ENCODE measurements at regions not wholly inside any gene's neighbourhood (a gene's known extent, or its start where the extent isn't known, plus 50 kb on each side); places are given as distances from the start of the nearest gene placed in this dataset.

- H3K4me3 ChIP-seq, result no peak overlapping the region
- TF ChIP-seq CTCF (IDR thresholded peaks at IDR 0.05), result no peak
- no peak overlapping the region for H3K27ac ChIP-seq
- DNase-seq (ENCODE audit: low spot score), result no peak
- no peaks in the 10 kb centered on the region for H3K27me3 ChIP-seq
- H3K36me3 ChIP-seq, result no peaks in the 10 kb centered on the region
- no peaks in the 10 kb centered on the region for H3K4me1 ChIP-seq
- H3K9me3 ChIP-seq, result no peaks in the 10 kb centered on the region
These were observed 144.6 kb downstream of the SLC30A10 start for GRCh38 chr1:219783605-219784235.

GRCh38 chr1:219782929-219783328 lies 145.4 kb downstream of the SLC30A10 start:
- H3K9me3 ChIP-seq, result no peaks in the 10 kb centered on the region
- no peaks in the 10 kb centered on the region for H3K36me3 ChIP-seq

GRCh38 chr1:219782311-219782710 lies 146.0 kb downstream of the SLC30A10 start:
- no peaks in the 10 kb centered on the region for H3K36me3 ChIP-seq
- DNase-seq (ENCODE audit: low spot score), result no peak
- H3K27me3 ChIP-seq, result no peaks in the 10 kb centered on the region
- H3K9me3 ChIP-seq, result no peaks in the 10 kb centered on the region
- H3K27ac ChIP-seq, result no peak overlapping the region
- H3K4me1 ChIP-seq, result no peaks in the 10 kb centered on the region
- no peak overlapping the region for H3K4me3 ChIP-seq
- TF ChIP-seq CTCF (IDR thresholded peaks at IDR 0.05), result no peak

More at GRCh38 chr1:219782929-219783328, 145.4 kb downstream of the SLC30A10 start:
- Histone ChIP-seq H3K27me3 (no peaks in the 10 kb centered on the region), H3K27ac (no peak overlapping the region), H3K4me3 (no peak overlapping the region), H3K4me1 (no peaks in the 10 kb centered on the region)
- no peak for TF ChIP-seq CTCF (IDR thresholded peaks at IDR 0.05)
- no peak for DNase-seq (ENCODE audit: low spot score)

GRCh38 chr1:219781491-219781890 lies 146.9 kb downstream of the SLC30A10 start:
- no peaks in the 10 kb centered on the region for H3K27me3 ChIP-seq
- H3K4me3 ChIP-seq, result no peak overlapping the region
- no peak for TF ChIP-seq CTCF (IDR thresholded peaks at IDR 0.05)
- no peak overlapping the region for H3K27ac ChIP-seq
- no peaks in the 10 kb centered on the region for H3K9me3 ChIP-seq
- no peaks in the 10 kb centered on the region for H3K4me1 ChIP-seq
- DNase-seq (ENCODE audit: low spot score), result no peak
- no peaks in the 10 kb centered on the region for H3K36me3 ChIP-seq

- Histone ChIP-seq H3K4me1 (no peaks in the 10 kb centered on the region), H3K27me3 (no peaks in the 10 kb centered on the region), H3K4me3 (no peak overlapping the region), H3K36me3 (no peaks in the 10 kb centered on the region), H3K9me3 (no peaks in the 10 kb centered on the region), H3K27ac (no peak overlapping the region)
- no peak for DNase-seq (ENCODE audit: low spot score)
- no peak for TF ChIP-seq CTCF (IDR thresholded peaks at IDR 0.05)
These were observed 149.5 kb downstream of the SLC30A10 start for GRCh38 chr1:219778793-219779369.

GRCh38 chr1:219778110-219778509 lies 150.2 kb downstream of the SLC30A10 start:
- no peak for DNase-seq (ENCODE audit: low spot score)
- Histone ChIP-seq H3K9me3 (no peaks in the 10 kb centered on the region), H3K4me1 (no peaks in the 10 kb centered on the region), H3K4me3 (no peak overlapping the region), H3K36me3 (no peaks in the 10 kb centered on the region), H3K27ac (no peak overlapping the region), H3K27me3 (no peaks in the 10 kb centered on the region)
- no peak for TF ChIP-seq CTCF (IDR thresholded peaks at IDR 0.05)
